ENCODE measurements at regions not wholly inside any gene's neighbourhood (a gene's known extent, or its start where the extent isn't known, plus 50 kb on each side); places are given as distances from the start of the nearest gene placed in this dataset.

- H3K27ac Mint-ChIP-seq (ENCODE audit: unreplicated experiment): no peak overlapping the region
- no peaks in the 10 kb centered on the region for H3K27me3 Mint-ChIP-seq (ENCODE audit: unreplicated experiment)
- no peak for TF ChIP-seq CTCF (IDR thresholded peaks at IDR 0.05; ENCODE audit: partially characterized antibody, unreplicated experiment)
- DNase-seq: no peak
- H3K4me1 Mint-ChIP-seq (ENCODE audit: low read depth, unreplicated experiment): no peaks in the 10 kb centered on the region
- no peak overlapping the region for H3K4me3 Mint-ChIP-seq (ENCODE audit: unreplicated experiment)
- peaks cover 11% of the 10 kb centered on the region for H3K36me3 Mint-ChIP-seq (ENCODE audit: unreplicated experiment)
- no peaks in the 10 kb centered on the region for H3K9me3 Mint-ChIP-seq (ENCODE audit: unreplicated experiment)
Observed at GRCh38 chr19:33977756-33978685, 181.4 kb downstream of the KCTD15 start.

- TF ChIP-seq CTCF (IDR thresholded peaks at IDR 0.05; ENCODE audit: partially characterized antibody, unreplicated experiment): peak; percentile 48
- DNase-seq: no peak
- Mint-ChIP-seq H3K27ac (ENCODE audit: unreplicated experiment) (no peak overlapping the region), H3K9me3 (ENCODE audit: unreplicated experiment) (peaks cover 3% of the 10 kb centered on the region), H3K27me3 (ENCODE audit: unreplicated experiment) (no peaks in the 10 kb centered on the region), H3K36me3 (ENCODE audit: unreplicated experiment) (peaks cover 15% of the 10 kb centered on the region), H3K4me3 (ENCODE audit: unreplicated experiment) (no peak overlapping the region), H3K4me1 (ENCODE audit: low read depth, unreplicated experiment) (no peaks in the 10 kb centered on the region)
Observed at GRCh38 chr19:33982706-33983105, 186.0 kb downstream of the KCTD15 start.

DNA sequence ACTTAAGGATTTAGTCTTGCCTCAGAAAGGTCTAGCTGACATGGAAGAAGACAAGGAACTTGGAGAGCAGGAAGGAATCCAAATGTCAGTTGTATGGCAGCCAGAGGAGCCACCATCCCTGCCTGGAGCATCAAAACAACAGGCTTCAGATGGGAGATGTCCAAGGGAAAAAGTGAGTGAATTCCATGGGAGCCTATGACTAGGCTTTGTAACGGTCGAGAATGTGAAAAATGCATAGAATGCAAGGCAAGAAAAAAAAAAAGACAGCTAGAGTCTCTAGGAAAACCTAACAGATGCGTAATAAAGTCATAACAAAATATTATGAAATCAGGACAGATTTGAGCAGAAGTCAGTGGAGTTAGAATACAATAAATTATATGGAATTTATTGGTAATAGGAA is 183.7 kb upstream of the LSM14A start:
- no peak for TF ChIP-seq CTCF (IDR thresholded peaks at IDR 0.05; ENCODE audit: partially characterized antibody, unreplicated experiment)
- Mint-ChIP-seq H3K4me3 (ENCODE audit: unreplicated experiment) (no peak overlapping the region), H3K4me1 (ENCODE audit: low read depth, unreplicated experiment) (no peaks in the 10 kb centered on the region), H3K36me3 (ENCODE audit: unreplicated experiment) (peaks cover 18% of the 10 kb centered on the region), H3K27ac (ENCODE audit: unreplicated experiment) (no peak overlapping the region), H3K27me3 (ENCODE audit: unreplicated experiment) (no peaks in the 10 kb centered on the region), H3K9me3 (ENCODE audit: unreplicated experiment) (peaks cover 10% of the 10 kb centered on the region)
- DNase-seq: no peak

- Mint-ChIP-seq H3K27ac (ENCODE audit: unreplicated experiment) (no peak overlapping the region), H3K27me3 (ENCODE audit: unreplicated experiment) (no peaks in the 10 kb centered on the region), H3K4me1 (ENCODE audit: low read depth, unreplicated experiment) (no peaks in the 10 kb centered on the region), H3K4me3 (ENCODE audit: unreplicated experiment) (no peak overlapping the region), H3K36me3 (ENCODE audit: unreplicated experiment) (peaks cover 5% of the 10 kb centered on the region), H3K9me3 (ENCODE audit: unreplicated experiment) (peaks cover 3% of the 10 kb centered on the region)
- TF ChIP-seq CTCF (IDR thresholded peaks at IDR 0.05; ENCODE audit: partially characterized antibody, unreplicated experiment): no peak
- no peak for DNase-seq
Observed at GRCh38 chr19:33997690-33998089, 174.6 kb upstream of the LSM14A start.

- peaks cover 1% of the 10 kb centered on the region for H3K9me3 Mint-ChIP-seq (ENCODE audit: unreplicated experiment)
- H3K4me1 Mint-ChIP-seq (ENCODE audit: low read depth, unreplicated experiment): no peaks in the 10 kb centered on the region
- no peak for TF ChIP-seq CTCF (IDR thresholded peaks at IDR 0.05; ENCODE audit: partially characterized antibody, unreplicated experiment)
- no peaks in the 10 kb centered on the region for H3K27me3 Mint-ChIP-seq (ENCODE audit: unreplicated experiment)
- no peak overlapping the region for H3K4me3 Mint-ChIP-seq (ENCODE audit: unreplicated experiment)
- H3K27ac Mint-ChIP-seq (ENCODE audit: unreplicated experiment): no peak overlapping the region
- no peak for DNase-seq
- peaks cover 3% of the 10 kb centered on the region for H3K36me3 Mint-ChIP-seq (ENCODE audit: unreplicated experiment)
Observed at GRCh38 chr19:33998302-33998701, 174.0 kb upstream of the LSM14A start.
